ENCODE measurements at regions not wholly inside any gene's neighbourhood (a gene's known extent, or its start where the extent isn't known, plus 50 kb on each side); places are given as distances from the start of the nearest gene placed in this dataset.

- Histone ChIP-seq H4K20me1 (ENCODE audit: control insufficient read depth, insufficient read depth) (no peaks in the 10 kb centered on the region), H3K9me3 (replicated peaks; ENCODE audit: control insufficient read depth, insufficient read depth, low read length) (no peaks in the 10 kb centered on the region), H3K27ac (ENCODE audit: control insufficient read depth, insufficient read depth) (no peak overlapping the region), H2AFZ (ENCODE audit: control insufficient read depth, low read depth, low read length) (no peak overlapping the region), H3K36me3 (ENCODE audit: control insufficient read depth in 2 of 2, insufficient read depth in 2 of 2, low read length in 1 of 2) (no peaks in the 10 kb centered on the region), H3K79me2 (ENCODE audit: control insufficient read depth, insufficient read depth, low read length) (no peaks in the 10 kb centered on the region), H3K9ac (ENCODE audit: control insufficient read depth, insufficient read depth, low read length) (no peak overlapping the region), H3K27me3 (replicated peaks in 1 of 2; ENCODE audit: control insufficient read depth in 2 of 2, insufficient read depth in 2 of 2, low read length in 1 of 2) (no peaks in the 10 kb centered on the region), H3K4me3 (no peak overlapping the region), H3K4me1 (ENCODE audit: control insufficient read depth, insufficient read depth, low read length) (no peaks in the 10 kb centered on the region), H3K4me2 (ENCODE audit: control insufficient read depth, insufficient read depth) (no peak overlapping the region)
- RAD21 ChIA-PET (ENCODE audit: unreplicated experiment): no interaction called here
- intact Hi-C loops (cut with micrococcal nuclease; ENCODE audit: unreplicated experiment): no loop called here
- no peak for ATAC-seq
- BruUV-seq (replicated peaks): no TSS peak
- POLR2A ChIA-PET: no interaction called here
- CTCF ChIA-PET: no interaction called here
- TF ChIP-seq HCFC1 (IDR thresholded peaks at IDR 0.05; ENCODE audit: low read length) (no peak), USF2 (IDR thresholded peaks at IDR 0.05; ENCODE audit: borderline replicate concordance, low read depth, low read length) (no peak), EED (IDR thresholded peaks at IDR 0.05; ENCODE audit: low read depth) (no peak), SP1 (IDR thresholded peaks at IDR 0.05; ENCODE audit: low read depth, low read length) (no peak)
- WGBS (ENCODE audit: insufficient coverage, insufficient replicate concordance, low lambda C conversion rate, missing lambda C conversion rate): 13% methylated on average over 3 of the region's 3 CpGs
- FAIRE-seq: no peak
- in situ Hi-C loops (cut with MboI): no loop called here
- no peak for DNase-seq (ENCODE audit: low read depth, low spot score)
- SMC1A ChIA-PET (ENCODE audit: uncharacterized antibody, unreplicated experiment): no interaction called here
Observed at GRCh38 chr5:130923543-130924124, 241.4 kb downstream of the HINT1 start.

GRCh38 chr5:130912088-130912487, 253.0 kb downstream of the HINT1 start:
- ChIA-PET POLR2A (no interaction called here), CTCF (interaction anchor here (1.2 kb wide), 1 partner anchor 32 kb away, joined by 3 read pairs; no protein-coding TSS in a partner anchor), SMC1A (ENCODE audit: uncharacterized antibody, unreplicated experiment) (no interaction called here), RAD21 (ENCODE audit: unreplicated experiment) (no interaction called here)
- no peak for ATAC-seq
- no peak overlapping the region for H3K4me2 ChIP-seq (ENCODE audit: control insufficient read depth, insufficient read depth)
- no peak for FAIRE-seq
- H3K36me3 ChIP-seq (ENCODE audit: control insufficient read depth in 2 of 2, insufficient read depth in 2 of 2, low read length in 1 of 2): no peaks in the 10 kb centered on the region
- intact Hi-C loops (cut with micrococcal nuclease; ENCODE audit: unreplicated experiment): no loop called here
- H2AFZ ChIP-seq (ENCODE audit: control insufficient read depth, low read depth, low read length): no peak overlapping the region
- H3K4me1 ChIP-seq (ENCODE audit: control insufficient read depth, insufficient read depth, low read length): no peaks in the 10 kb centered on the region
- H4K20me1 ChIP-seq (ENCODE audit: control insufficient read depth, insufficient read depth): no peaks in the 10 kb centered on the region
- in situ Hi-C loops (cut with MboI): no loop called here
- H3K27me3 ChIP-seq (replicated peaks in 1 of 2; ENCODE audit: control insufficient read depth in 2 of 2, insufficient read depth in 2 of 2, low read length in 1 of 2): no peaks in the 10 kb centered on the region
- H3K79me2 ChIP-seq (ENCODE audit: control insufficient read depth, insufficient read depth, low read length): no peaks in the 10 kb centered on the region
- H3K27ac ChIP-seq (ENCODE audit: control insufficient read depth, insufficient read depth): no peak overlapping the region
- H3K9me3 ChIP-seq (replicated peaks; ENCODE audit: control insufficient read depth, insufficient read depth, low read length): no peaks in the 10 kb centered on the region
- no peak for DNase-seq (ENCODE audit: low read depth, low spot score)
- H3K9ac ChIP-seq (ENCODE audit: control insufficient read depth, insufficient read depth, low read length): no peak overlapping the region
- H3K4me3 ChIP-seq: no peak overlapping the region
- no peak for TF ChIP-seq CHD1 (IDR thresholded peaks at IDR 0.05; ENCODE audit: low read depth, low read length)
- no peak for TF ChIP-seq CBFB (IDR thresholded peaks at IDR 0.05; ENCODE audit: low read depth)
- TF ChIP-seq STAT1 (conservative IDR thresholded peaks at IDR 0.05): no peak
- no peak for TF ChIP-seq NFYA (IDR thresholded peaks at IDR 0.05; ENCODE audit: borderline replicate concordance, low read depth, low read length)
- TF ChIP-seq SUPT20H (IDR thresholded peaks at IDR 0.05; ENCODE audit: borderline replicate concordance, control insufficient read depth, low read depth, low read length): no peak
- TF ChIP-seq MXI1 (IDR thresholded peaks at IDR 0.05; ENCODE audit: low read depth, low read length): no peak
- TF ChIP-seq USF1 (IDR thresholded peaks at IDR 0.05; ENCODE audit: borderline replicate concordance, extremely low read length, insufficient read depth, low read depth, low read length): no peak
- no TSS peak for BruUV-seq (replicated peaks)
